ENCODE measurements at regions not wholly inside any gene's neighbourhood (a gene's known extent, or its start where the extent isn't known, plus 50 kb on each side); places are given as distances from the start of the nearest gene placed in this dataset.

DNA sequence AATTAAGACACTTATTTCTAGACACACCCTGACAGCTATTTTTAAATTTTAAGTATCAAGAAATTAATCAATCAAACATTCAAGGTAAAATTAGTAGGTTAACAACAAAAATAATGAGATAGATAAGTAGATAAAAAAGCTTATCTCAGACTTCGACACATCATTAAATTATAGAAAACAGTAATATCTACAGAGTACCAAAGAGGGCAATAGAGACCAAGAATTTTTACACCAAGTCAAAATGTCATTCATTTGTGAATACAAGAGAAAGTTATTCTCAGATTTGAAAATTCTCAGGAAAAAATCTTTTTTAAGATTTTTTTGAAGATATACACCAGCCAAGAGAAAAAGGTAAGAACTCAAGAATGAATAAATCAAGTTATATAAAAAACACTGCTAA is 445.6 kb downstream of the ACTL7B start:
- Histone ChIP-seq H3K4me2 (ENCODE audit: low read length) (no peak overlapping the region), H3K4me1 (ENCODE audit: insufficient read depth, low read length) (no peaks in the 10 kb centered on the region), H4K20me1 (ENCODE audit: insufficient read depth, low read length) (no peaks in the 10 kb centered on the region), H3K4me3 (ENCODE audit: insufficient read depth, low read depth, low read length) (no peak overlapping the region), H3K27ac (ENCODE audit: low read depth, low read length) (no peak overlapping the region), H3K27me3 (ENCODE audit: insufficient read depth, low read length) (no peaks in the 10 kb centered on the region), H3K9me3 (ENCODE audit: insufficient read depth, low read depth, low read length) (no peaks in the 10 kb centered on the region), H3K36me3 (ENCODE audit: insufficient read depth, low read length) (no peaks in the 10 kb centered on the region), H3K79me2 (ENCODE audit: insufficient read depth, low read length) (no peaks in the 10 kb centered on the region), H3K9ac (ENCODE audit: low read length) (no peak overlapping the region), H2AFZ (ENCODE audit: low read depth, low read length) (no peak overlapping the region)
- peaks cover 4% of the 10 kb centered on the region for H3K4me1 Mint-ChIP-seq (ENCODE audit: low read depth, unreplicated experiment)
- no peaks in the 10 kb centered on the region for H3K27me3 Mint-ChIP-seq (ENCODE audit: low read depth, unreplicated experiment)
- TF ChIP-seq EZH2 (IDR thresholded peaks at IDR 0.05; ENCODE audit: insufficient read depth, low read length) = no peak
- TF ChIP-seq, protein P1, sequence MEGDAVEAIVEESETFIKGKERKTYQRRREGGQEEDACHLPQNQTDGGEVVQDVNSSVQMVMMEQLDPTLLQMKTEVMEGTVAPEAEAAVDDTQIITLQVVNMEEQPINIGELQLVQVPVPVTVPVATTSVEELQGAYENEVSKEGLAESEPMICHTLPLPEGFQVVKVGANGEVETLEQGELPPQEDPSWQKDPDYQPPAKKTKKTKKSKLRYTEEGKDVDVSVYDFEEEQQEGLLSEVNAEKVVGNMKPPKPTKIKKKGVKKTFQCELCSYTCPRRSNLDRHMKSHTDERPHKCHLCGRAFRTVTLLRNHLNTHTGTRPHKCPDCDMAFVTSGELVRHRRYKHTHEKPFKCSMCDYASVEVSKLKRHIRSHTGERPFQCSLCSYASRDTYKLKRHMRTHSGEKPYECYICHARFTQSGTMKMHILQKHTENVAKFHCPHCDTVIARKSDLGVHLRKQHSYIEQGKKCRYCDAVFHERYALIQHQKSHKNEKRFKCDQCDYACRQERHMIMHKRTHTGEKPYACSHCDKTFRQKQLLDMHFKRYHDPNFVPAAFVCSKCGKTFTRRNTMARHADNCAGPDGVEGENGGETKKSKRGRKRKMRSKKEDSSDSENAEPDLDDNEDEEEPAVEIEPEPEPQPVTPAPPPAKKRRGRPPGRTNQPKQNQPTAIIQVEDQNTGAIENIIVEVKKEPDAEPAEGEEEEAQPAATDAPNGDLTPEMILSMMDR (IDR thresholded peaks at IDR 0.05; ENCODE audit: insufficient read depth, low read depth, low read length) = no peak
- H3K36me3 Mint-ChIP-seq (ENCODE audit: low read depth, unreplicated experiment) = no peaks in the 10 kb centered on the region
- no peak overlapping the region for H3K4me3 Mint-ChIP-seq (ENCODE audit: unreplicated experiment)
- no peak for DNase-seq (ENCODE audit: low read depth)
- no peak for FAIRE-seq
- H3K9me3 Mint-ChIP-seq (ENCODE audit: unreplicated experiment) = peaks cover 2% of the 10 kb centered on the region
- no peak overlapping the region for H3K27ac Mint-ChIP-seq (ENCODE audit: unreplicated experiment)

DNA sequence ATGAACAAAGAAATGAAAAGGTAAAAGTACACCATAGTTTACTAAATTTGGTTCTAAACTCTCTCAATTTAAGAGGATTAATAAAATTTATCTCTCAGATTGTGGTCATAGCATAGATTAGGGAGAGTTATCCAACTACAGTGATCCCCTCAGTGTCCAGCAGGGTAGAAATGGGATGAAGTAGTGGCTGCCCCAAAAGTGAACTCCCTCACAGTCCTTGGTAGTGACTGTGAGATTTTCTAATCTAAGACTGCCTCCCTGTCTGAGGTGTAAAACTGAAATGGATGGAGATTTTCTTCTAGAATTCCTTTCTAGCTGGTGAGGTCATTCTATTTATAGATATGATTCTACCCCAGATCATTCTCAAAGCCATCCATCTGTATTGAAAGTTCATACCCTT is 455.5 kb downstream of the ACTL7B start:
- DNase-seq (ENCODE audit: low read depth) (no peak), FAIRE-seq (no peak)
- no peaks in the 10 kb centered on the region for H3K4me1 Mint-ChIP-seq (ENCODE audit: low read depth, unreplicated experiment)
- Histone ChIP-seq H2AFZ (ENCODE audit: low read depth, low read length) (no peak overlapping the region), H3K27me3 (ENCODE audit: insufficient read depth, low read length) (no peaks in the 10 kb centered on the region), H3K4me1 (ENCODE audit: insufficient read depth, low read length) (no peaks in the 10 kb centered on the region), H3K4me2 (ENCODE audit: low read length) (no peak overlapping the region), H3K36me3 (ENCODE audit: insufficient read depth, low read length) (no peaks in the 10 kb centered on the region), H4K20me1 (ENCODE audit: insufficient read depth, low read length) (no peaks in the 10 kb centered on the region), H3K9me3 (ENCODE audit: insufficient read depth, low read depth, low read length) (no peaks in the 10 kb centered on the region), H3K79me2 (ENCODE audit: insufficient read depth, low read length) (no peaks in the 10 kb centered on the region), H3K9ac (ENCODE audit: low read length) (no peak overlapping the region), H3K27ac (ENCODE audit: low read depth, low read length) (no peak overlapping the region), H3K4me3 (ENCODE audit: insufficient read depth, low read depth, low read length) (no peak overlapping the region)
- TF ChIP-seq, protein P1 (IDR thresholded peaks at IDR 0.05; ENCODE audit: insufficient read depth, low read depth, low read length) = peak; percentile 3
- no peak for TF ChIP-seq EZH2 (IDR thresholded peaks at IDR 0.05; ENCODE audit: insufficient read depth, low read length)
- peaks cover 6% of the 10 kb centered on the region for H3K9me3 Mint-ChIP-seq (ENCODE audit: unreplicated experiment)
- H3K36me3 Mint-ChIP-seq (ENCODE audit: low read depth, unreplicated experiment) = no peaks in the 10 kb centered on the region
- H3K27me3 Mint-ChIP-seq (ENCODE audit: low read depth, unreplicated experiment) = no peaks in the 10 kb centered on the region
- no peak overlapping the region for H3K4me3 Mint-ChIP-seq (ENCODE audit: unreplicated experiment)
- no peak overlapping the region for H3K27ac Mint-ChIP-seq (ENCODE audit: unreplicated experiment)

DNA sequence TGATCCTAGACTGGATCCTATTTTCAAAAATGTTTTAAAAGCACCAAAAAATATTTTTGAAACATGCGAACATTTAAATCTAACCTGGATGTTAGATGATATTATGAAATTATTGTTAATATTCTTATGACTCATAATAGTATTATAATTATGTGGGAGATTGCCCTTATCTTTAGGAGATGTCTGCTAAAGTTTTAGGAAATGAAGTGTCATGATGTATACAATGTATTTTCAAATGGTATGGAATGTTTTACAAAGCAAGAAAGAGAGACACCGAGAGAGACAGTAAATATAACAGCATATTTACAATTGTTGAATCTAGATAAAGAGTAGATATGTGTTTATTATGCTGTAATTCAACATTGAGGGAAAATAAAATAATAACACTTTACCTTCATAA is 455.9 kb downstream of the ACTL7B start:
- no peak overlapping the region for H3K9ac ChIP-seq (ENCODE audit: low read length)
- H3K27ac ChIP-seq (ENCODE audit: low read depth, low read length) = no peak overlapping the region
- H2AFZ ChIP-seq (ENCODE audit: low read depth, low read length) = no peak overlapping the region
- Mint-ChIP-seq H3K4me1 (ENCODE audit: low read depth, unreplicated experiment) (no peaks in the 10 kb centered on the region), H3K4me3 (ENCODE audit: unreplicated experiment) (no peak overlapping the region), H3K36me3 (ENCODE audit: low read depth, unreplicated experiment) (peaks cover 2% of the 10 kb centered on the region), H3K9me3 (ENCODE audit: unreplicated experiment) (peaks cover 6% of the 10 kb centered on the region), H3K27ac (ENCODE audit: unreplicated experiment) (no peak overlapping the region), H3K27me3 (ENCODE audit: low read depth, unreplicated experiment) (no peaks in the 10 kb centered on the region)
- no peak overlapping the region for H3K4me3 ChIP-seq (ENCODE audit: insufficient read depth, low read depth, low read length)
- no peaks in the 10 kb centered on the region for H4K20me1 ChIP-seq (ENCODE audit: insufficient read depth, low read length)
- no peak overlapping the region for H3K4me2 ChIP-seq (ENCODE audit: low read length)
- H3K79me2 ChIP-seq (ENCODE audit: insufficient read depth, low read length) = no peaks in the 10 kb centered on the region
- H3K9me3 ChIP-seq (ENCODE audit: insufficient read depth, low read depth, low read length) = no peaks in the 10 kb centered on the region
- no peaks in the 10 kb centered on the region for H3K4me1 ChIP-seq (ENCODE audit: insufficient read depth, low read length)
- TF ChIP-seq, protein P1 (IDR thresholded peaks at IDR 0.05; ENCODE audit: insufficient read depth, low read depth, low read length) = no peak
- TF ChIP-seq EZH2 (IDR thresholded peaks at IDR 0.05; ENCODE audit: insufficient read depth, low read length) = no peak
- DNase-seq (ENCODE audit: low read depth) = no peak
- FAIRE-seq = no peak
- no peaks in the 10 kb centered on the region for H3K36me3 ChIP-seq (ENCODE audit: insufficient read depth, low read length)
- H3K27me3 ChIP-seq (ENCODE audit: insufficient read depth, low read length) = no peaks in the 10 kb centered on the region

All from astrocyte (in vitro differentiated cells and primary cell).